ENCODE measurements at regions not wholly inside any gene's neighbourhood (a gene's known extent, or its start where the extent isn't known, plus 50 kb on each side); places are given as distances from the start of the nearest gene placed in this dataset.

GRCh38 chr11:86193297-86194095, 51.1 kb upstream of the EED start:
- DNase-seq (ENCODE audit: low read depth, low spot score) = peak; percentile 54

GRCh38 chr11:86192519-86193257, 51.9 kb upstream of the EED start:
- no peak for DNase-seq (ENCODE audit: low read depth, low spot score)

- no peak for DNase-seq (ENCODE audit: low read depth, low spot score)
Measured at GRCh38 chr11:86191874-86192273, 52.7 kb upstream of the EED start.

DNA sequence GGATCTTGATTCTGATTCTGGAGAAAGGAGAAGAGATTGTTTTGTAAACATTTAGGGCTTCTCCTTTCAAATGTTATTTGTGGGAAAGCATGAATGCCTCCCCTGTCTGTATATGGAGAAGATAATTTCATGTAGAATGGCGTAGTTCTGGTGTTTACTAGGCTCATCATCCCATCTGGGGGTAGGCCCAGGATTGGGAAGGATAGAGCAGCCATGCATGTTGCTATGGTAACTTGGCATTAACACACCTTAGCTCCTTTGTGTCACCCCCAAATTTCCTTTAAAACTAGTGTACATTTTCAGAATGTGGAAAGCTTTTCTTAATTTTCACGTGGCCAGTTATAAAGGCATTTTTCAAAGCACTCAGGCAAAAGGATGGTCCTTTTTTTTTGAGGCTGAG, 57.5 kb upstream of the EED start:
- no peak for DNase-seq (ENCODE audit: low read depth, low spot score)

- no peak for DNase-seq (ENCODE audit: low read depth, low spot score)
Measured at GRCh38 chr11:86186386-86186785, 58.2 kb upstream of the EED start.

GRCh38 chr11:86185381-86185750, 59.2 kb upstream of the EED start:
- DNase-seq (ENCODE audit: low read depth, low spot score) = no peak

- DNase-seq (ENCODE audit: low read depth, low spot score) = no peak
Measured at GRCh38 chr11:86184728-86185380, 59.7 kb upstream of the EED start.

DNA sequence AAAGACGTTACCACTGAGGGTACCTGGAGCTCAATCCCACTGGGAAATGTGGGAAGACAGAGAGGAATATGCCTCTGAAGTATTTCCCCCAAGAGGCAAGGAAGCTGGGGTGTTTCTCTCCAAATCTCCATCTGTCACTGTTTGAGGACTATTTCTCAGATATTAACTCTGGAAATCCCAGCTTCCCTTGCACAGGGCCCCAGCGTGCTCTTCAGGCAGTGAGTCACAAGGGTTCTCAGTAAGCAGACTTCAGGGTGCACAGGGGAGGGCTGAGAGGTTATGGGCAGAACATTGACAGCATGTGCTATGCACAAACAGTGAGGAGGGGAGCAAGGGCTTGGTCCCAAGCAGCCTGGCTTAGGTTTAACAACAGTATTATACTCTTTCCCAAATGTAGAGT, 60.9 kb upstream of the EED start:
- DNase-seq (ENCODE audit: low read depth, low spot score) = no peak

DNA sequence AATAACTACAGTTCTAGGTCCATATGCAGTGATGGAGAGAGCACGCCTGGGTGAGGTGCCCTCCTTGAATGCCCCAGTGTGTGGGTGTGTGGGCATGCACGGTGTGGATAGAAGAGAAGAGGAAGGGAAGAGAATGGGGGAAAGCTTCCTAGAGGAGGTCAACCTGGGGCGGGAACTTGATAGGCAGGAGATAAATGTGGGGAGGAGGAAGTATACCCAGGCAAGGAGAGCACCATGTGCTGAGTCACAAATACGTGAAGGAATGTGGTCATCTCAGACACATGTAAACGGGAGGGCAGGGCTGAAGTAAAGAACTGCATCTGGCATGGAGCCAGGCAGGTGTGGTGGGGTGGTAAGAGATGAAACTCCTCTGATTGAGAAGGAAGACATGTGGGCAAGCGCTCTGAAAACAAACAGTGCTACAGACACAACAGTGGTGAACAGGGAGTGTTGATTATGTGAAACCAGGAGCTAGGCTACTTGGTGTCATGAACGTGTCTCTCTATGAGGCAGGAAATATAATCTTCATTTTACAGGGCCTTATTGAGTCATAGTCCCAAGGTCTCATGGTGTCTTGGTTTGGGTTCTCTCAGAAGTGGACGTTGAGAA, 61.5 kb upstream of the EED start:
- no peak for DNase-seq (ENCODE audit: low read depth, low spot score)

DNA sequence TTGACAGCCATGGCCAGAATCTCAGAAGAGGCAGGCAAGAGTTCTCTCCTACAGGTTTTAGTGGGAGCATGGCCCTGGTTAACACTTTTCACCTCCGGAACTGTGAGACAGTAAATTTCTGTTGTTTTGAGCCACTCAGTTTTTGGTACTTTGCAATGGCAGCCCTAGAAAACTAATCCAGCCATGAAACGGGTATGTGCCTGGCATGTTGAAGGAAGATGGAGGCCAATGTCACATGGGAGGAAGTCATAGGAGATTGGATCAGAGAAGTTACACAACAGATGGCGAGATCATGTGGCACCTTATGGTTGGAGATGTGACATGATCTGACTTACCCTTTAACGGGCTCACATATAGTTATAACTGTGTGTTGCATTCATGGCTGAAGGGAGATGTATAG, 63.2 kb upstream of the EED start:
- no peak for DNase-seq (ENCODE audit: low read depth, low spot score)

DNA sequence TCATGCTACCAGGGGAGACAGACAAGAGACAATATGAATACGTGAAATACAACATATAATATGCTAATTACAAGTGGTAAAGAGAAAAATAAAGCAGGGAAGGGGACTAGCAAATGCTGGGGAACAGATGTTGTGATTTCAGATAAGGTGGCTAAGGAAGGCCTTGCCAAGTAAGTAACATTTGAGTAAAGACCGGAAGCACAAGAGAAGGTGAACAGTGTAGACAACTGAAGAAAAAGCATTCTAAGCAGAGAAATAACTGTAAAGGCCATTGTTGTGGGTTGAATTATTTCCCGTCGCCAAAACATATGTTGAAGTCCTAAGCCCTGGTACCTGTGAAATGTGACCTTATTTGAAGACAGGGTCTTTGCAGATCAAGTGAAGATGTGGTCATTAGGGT, 63.7 kb upstream of the EED start:
- no peak for DNase-seq (ENCODE audit: low read depth, low spot score)

GRCh38 chr11:86180423-86180822, 64.1 kb upstream of the EED start:
- DNase-seq (ENCODE audit: low read depth, low spot score) = no peak

- no peak for DNase-seq (ENCODE audit: low read depth, low spot score)
Measured at GRCh38 chr11:86179646-86180064, 64.9 kb upstream of the EED start.

GRCh38 chr11:86177302-86177701, 67.3 kb upstream of the EED start:
- no peak for DNase-seq (ENCODE audit: low read depth, low spot score)

GRCh38 chr11:86176165-86176884, 68.2 kb upstream of the EED start:
- no peak for DNase-seq (ENCODE audit: low read depth, low spot score)

DNA sequence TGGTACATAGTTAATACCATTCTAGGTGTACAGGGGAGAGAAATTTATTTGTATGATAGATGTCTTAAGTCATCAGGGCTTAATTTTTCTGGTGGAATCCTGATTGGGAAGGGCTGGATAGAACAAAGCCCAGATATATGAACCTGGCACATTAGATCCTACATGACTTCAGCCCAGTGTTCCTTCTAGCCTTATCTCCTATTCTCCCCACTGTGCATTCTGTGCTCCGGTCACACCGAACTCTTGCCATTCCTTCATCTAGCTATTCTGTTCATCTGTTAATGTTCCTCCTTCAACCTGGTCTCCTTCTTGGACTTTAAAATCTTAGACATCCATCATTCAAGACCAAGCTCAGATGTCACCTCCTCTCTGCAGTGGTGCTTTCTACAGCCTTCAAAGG, 68.9 kb upstream of the EED start:
- DNase-seq (ENCODE audit: low read depth, low spot score) = no peak

DNA sequence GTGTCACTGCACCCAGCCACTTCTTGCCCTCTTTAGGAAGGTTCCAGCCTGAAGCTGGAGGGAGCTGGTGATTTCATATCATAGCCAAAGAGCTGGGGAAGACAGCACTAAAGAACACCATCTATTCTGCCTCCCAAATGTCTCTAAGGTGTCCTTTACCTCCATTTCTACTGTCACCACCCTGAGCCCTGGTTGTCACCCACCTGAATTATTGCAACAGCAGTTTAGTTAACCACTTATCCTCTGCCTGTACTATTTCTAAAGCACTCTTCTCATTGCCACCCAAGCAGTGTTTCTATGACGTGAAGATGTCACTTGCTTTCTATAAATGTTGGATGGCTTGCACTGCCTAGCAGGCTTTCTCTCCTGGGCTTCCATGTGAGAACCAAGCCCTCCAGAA, 69.4 kb upstream of the EED start:
- no peak for DNase-seq (ENCODE audit: low read depth, low spot score)

DNA sequence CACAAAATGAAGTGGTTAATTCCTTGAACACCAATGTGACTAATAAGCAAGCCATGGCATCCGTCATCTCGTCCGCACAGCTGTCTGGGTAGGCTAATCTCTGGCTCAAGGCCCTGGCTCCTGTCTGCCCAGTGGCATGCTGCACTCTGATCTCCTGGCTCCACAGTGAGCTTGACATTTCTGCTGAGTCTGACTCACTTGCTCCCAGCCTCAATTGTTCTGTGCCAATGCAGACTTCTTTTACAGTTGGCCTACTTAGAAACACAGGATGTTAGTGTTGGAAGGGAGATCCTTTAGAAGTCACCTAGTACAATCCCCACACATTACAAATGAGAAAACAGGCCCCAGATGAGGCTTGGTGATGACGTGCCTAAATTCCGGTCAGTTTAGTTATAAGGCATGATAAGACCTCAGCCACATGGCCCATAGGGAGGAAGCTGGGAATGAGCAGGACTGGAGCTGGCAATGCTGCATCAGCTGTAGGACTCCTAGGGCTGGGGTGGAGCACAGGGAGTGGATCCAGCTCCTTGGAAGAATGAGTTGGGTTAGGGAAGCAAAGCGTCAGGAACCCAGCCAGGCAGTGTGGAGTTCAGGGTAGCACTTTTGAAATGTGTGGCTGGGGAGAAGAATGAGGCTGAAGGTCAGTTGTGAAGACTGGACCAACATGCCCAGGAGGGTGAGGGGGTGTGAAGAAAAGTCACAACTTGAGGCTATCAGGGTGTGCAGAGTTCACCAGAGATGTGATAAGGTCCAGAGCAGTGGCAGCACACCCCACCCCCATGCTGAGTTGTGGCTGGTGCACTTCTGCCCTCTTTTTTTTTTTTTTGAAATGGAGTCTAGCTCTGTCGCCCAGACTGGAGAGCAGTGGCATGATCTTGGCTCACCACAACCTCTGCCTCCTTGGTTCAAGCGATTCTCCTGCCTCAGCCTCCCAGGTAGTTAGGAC, 70.2 kb upstream of the EED start:
- DNase-seq (ENCODE audit: low read depth, low spot score) = no peak

GRCh38 chr11:86172894-86173293, 71.7 kb upstream of the EED start:
- no peak for DNase-seq (ENCODE audit: low read depth, low spot score)

GRCh38 chr11:86171627-86172026, 72.9 kb upstream of the EED start:
- DNase-seq (ENCODE audit: low read depth, low spot score) = no peak

All from iPS DF 19.7 (cell line).